GM12864 (cell line): ENCODE measurements at regions not wholly inside any gene's neighbourhood (a gene's known extent, or its start where the extent isn't known, plus 50 kb on each side); places are given as distances from the start of the nearest gene placed in this dataset.

Source experiments
- DNase-seq: peaks from one replicate; pipeline ENCODE4 v3.0.0-alpha.2; 2011; ENCODE audit warnings: low read depth
- H3K4me3 ChIP-seq: 2 replicates; pipeline ENCODE4 v1.5.1; 2011; ENCODE audit warnings: mild to moderate bottlenecking, low read depth, low read length, control low read depth
- TF ChIP-seq, protein P1 (sequence below): IDR thresholded peaks from 2 replicates; pipeline ENCODE4 v1.5.1; 2011; ENCODE audit warnings: low read depth, mild to moderate bottlenecking, moderate library complexity, low read length, control low read depth, inconsistent platforms; ENCODE audit errors: missing control alignments

- no peak overlapping the region for H3K4me3 ChIP-seq
- no peak for DNase-seq
- TF ChIP-seq, protein P1, sequence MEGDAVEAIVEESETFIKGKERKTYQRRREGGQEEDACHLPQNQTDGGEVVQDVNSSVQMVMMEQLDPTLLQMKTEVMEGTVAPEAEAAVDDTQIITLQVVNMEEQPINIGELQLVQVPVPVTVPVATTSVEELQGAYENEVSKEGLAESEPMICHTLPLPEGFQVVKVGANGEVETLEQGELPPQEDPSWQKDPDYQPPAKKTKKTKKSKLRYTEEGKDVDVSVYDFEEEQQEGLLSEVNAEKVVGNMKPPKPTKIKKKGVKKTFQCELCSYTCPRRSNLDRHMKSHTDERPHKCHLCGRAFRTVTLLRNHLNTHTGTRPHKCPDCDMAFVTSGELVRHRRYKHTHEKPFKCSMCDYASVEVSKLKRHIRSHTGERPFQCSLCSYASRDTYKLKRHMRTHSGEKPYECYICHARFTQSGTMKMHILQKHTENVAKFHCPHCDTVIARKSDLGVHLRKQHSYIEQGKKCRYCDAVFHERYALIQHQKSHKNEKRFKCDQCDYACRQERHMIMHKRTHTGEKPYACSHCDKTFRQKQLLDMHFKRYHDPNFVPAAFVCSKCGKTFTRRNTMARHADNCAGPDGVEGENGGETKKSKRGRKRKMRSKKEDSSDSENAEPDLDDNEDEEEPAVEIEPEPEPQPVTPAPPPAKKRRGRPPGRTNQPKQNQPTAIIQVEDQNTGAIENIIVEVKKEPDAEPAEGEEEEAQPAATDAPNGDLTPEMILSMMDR, result no peak
Observed at GRCh38 chr14:101408077-101408831, 153.0 kb upstream of the DIO3 start.

DNA sequence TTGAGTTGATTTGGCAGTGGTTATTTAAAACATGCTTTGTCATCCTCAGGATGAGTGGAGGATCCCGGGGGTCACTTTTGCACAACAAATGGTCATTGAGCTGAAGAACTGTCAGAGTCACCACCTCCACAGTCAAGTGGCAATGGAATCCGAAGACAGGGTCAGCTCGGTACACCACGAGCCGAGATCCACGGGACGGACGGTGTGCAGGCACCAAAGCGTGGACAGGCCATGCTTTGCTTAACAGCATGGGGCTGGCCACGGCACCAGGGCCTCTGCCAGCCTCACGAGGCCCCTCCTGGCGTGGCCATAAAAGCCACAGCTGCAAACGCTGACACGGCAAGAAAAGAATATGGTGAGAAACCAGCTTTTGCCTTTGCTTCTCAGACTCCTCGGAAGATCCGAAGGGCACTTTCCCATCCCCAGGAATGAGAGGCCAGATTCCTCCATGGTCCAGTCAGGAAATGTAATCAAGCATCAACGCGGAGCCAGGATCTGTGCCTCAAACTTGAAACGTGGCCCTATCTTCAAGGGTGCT is 152.2 kb upstream of the DIO3 start:
- no peak for DNase-seq
- TF ChIP-seq, protein P1, result no peak
- H3K4me3 ChIP-seq, result no peak overlapping the region

GRCh38 chr14:101410126-101410525 is 151.2 kb upstream of the DIO3 start:
- no peak overlapping the region for H3K4me3 ChIP-seq
- DNase-seq, result no peak
- TF ChIP-seq, protein P1, result no peak

DNA sequence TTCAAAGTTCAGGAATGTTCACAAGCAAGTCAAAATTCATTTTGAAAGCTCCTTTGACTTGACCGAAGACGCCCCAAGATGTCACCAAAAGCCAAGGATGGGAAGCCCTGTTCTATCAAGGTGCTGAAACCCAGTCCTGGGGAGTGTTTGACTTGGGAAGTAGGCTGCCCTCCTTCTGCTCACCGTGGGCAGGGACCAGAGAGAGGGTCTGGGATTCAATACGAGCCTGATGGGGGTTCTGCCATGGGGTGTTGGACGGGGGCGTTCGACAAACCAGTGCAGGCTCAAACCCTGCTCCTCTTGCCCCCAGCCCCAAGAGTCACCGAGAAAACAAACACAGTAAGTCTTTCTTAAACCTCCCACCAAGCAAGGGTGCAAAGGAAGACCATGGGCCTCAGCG is 150.1 kb upstream of the DIO3 start:
- no peak overlapping the region for H3K4me3 ChIP-seq
- DNase-seq, result no peak
- TF ChIP-seq, protein P1, result no peak

DNA sequence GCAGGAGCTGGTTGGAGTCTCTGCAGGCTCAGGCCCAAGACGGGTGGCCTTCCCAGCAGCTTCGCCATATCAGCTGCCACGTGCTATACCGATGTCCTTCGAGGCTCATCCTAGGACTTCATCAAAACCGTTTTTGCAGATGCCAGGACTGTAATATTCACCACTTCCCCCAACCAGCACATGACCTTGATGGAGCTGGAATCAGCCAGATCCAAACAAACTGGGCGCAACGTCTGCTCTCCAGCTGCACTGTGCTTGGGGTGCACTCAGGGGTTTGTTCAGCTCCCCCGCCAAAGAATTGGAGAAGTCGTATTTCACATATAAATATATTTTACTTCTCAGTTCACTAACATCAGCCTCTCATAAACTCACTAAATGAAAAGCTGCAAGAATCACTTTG is 149.5 kb upstream of the DIO3 start:
- no peak overlapping the region for H3K4me3 ChIP-seq

GRCh38 chr14:101412739-101413138 is 148.6 kb upstream of the DIO3 start:
- TF ChIP-seq, protein P1, result no peak

More for the DNA sequence above, 149.5 kb upstream of the DIO3 start:
- DNase-seq, result no peak
- TF ChIP-seq, protein P1, result no peak

GRCh38 chr14:101417434-101417833 is 143.9 kb upstream of the DIO3 start:
- no peak overlapping the region for H3K4me3 ChIP-seq
- no peak for DNase-seq
- TF ChIP-seq, protein P1, result no peak

More at GRCh38 chr14:101412739-101413138, 148.6 kb upstream of the DIO3 start:
- DNase-seq, result no peak
- no peak overlapping the region for H3K4me3 ChIP-seq
